ENCODE measurements at regions not wholly inside any gene's neighbourhood (a gene's known extent, or its start where the extent isn't known, plus 50 kb on each side); places are given as distances from the start of the nearest gene placed in this dataset.
A peak's percentile ranks its signal among the peaks of the same experiment; 100 is the strongest.

GRCh38 chr15:31433091-31433490, 106.5 kb downstream of the KLF13 start:
- TF ChIP-seq CTCF (IDR thresholded peaks at IDR 0.05; ENCODE audit: extremely low read depth, missing control alignments), result no peak
- DNase-seq (ENCODE audit: low spot score), result no peak

- no peak for TF ChIP-seq CTCF (IDR thresholded peaks at IDR 0.05; ENCODE audit: extremely low read depth, missing control alignments)
- no peak for DNase-seq (ENCODE audit: low spot score)
These were observed 106.9 kb downstream of the KLF13 start for GRCh38 chr15:31433574-31433973.

DNA sequence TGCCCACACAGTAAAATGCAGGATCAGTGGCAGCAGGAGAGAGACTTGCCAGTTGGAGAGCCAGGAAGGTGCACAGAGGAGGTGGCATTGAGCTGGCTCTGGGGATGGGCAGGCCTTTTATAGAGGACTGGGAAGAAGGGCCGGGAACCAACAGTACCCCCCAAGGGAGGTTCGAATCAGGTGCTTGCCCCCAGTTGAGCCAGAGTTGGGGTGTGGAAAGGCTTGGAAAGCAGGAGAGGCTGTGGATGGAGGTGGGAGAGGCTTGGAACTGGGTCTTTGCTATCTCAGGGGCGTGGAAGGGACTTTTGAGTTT, 107.6 kb downstream of the KLF13 start:
- no peak for DNase-seq (ENCODE audit: low spot score)
- TF ChIP-seq CTCF (IDR thresholded peaks at IDR 0.05; ENCODE audit: extremely low read depth, missing control alignments), result no peak

DNA sequence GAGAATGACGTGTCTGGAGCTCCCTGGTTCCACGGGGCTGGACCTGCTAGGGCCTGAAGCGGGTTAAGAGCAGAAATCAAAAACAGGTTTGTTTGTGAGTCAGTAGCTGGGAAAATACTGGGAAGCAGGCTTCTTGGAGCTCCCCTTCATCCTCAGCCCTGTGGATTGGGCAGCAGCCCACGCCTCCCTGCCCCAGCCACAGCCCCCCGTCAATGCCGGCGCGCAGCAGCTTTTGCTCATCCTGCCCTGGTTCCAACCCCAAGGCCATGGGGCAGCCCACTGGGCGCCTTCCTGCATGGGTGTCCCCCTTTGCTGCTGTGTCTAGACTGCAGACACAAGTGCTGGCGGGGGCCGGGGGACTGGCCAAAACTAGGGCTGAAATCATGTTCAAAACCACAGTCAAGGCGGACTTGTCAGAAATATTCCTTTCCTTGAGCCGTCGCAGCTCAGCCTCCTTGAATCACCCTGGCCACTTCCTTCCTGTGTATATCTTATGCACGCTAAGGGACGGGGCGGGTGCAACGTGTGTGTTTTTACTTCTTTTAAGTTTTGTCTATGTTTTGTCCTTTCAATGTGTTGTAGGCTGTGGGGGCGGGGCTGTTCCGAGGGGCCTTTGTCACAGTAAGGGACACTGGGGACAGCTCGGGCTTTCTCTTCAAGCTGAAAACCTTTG, 108.1 kb downstream of the KLF13 start:
- DNase-seq (ENCODE audit: low spot score), result peak; percentile 74
- TF ChIP-seq CTCF (IDR thresholded peaks at IDR 0.05; ENCODE audit: extremely low read depth, missing control alignments), result no peak

DNA sequence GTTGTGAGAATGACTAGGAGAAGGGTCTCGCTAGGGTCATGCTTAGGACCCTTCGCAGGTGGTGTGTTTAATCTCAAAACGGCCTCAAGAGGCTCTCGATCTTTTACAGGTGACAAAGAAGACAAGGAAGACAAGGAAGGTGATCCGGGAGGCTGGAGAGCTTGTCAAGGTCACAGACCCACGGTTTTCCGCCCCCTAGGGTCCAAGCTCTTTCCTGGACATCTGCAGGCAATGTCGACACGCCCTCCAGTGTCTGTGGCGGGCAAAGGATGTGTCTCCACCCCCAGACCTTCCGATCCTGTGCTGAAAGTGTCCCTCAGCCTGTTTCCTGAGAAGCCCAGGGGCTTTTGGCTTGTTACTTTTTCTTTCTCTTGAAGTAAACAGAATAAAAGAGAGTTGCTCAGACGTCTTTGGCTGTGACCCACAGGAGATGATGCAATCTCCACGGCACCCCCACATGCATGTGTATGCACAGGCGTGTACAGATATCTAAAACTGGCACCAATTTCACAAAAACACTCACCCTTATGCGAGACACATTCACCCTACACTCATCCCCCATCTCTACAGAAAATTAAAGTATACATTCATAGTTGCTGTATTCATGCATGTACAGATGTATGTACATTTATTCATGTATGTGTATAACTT, 108.8 kb downstream of the KLF13 start:
- peak; percentile 84 for DNase-seq (ENCODE audit: low spot score)
- peak; percentile 81 for TF ChIP-seq CTCF (IDR thresholded peaks at IDR 0.05; ENCODE audit: extremely low read depth, missing control alignments)

- TF ChIP-seq CTCF (IDR thresholded peaks at IDR 0.05; ENCODE audit: extremely low read depth, missing control alignments), result no peak
- no peak for DNase-seq (ENCODE audit: low spot score)
These were observed 109.4 kb downstream of the KLF13 start for GRCh38 chr15:31435912-31436628.

DNA sequence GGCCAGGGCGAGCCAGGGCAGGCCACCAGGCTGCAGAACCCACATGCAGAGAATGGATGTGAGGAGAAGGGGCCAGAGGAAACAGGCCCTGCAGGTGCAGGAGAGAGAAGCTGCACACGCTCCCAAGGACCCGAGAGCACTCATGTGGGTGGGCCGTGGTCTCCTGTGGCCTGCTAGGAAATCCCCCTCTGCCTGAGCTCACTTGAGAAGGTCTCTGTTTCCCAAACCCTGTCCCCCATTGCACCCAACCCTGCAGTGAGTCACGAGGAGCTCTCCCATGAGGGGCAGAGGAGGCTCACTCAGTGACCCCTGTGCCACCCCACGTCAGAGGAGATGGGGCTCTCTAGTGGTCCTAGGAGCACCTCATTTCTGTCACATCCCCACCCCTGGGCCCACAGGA, 111.1 kb downstream of the KLF13 start:
- TF ChIP-seq CTCF (IDR thresholded peaks at IDR 0.05; ENCODE audit: extremely low read depth, missing control alignments), result no peak
- DNase-seq (ENCODE audit: low spot score), result peak; percentile 76

Measured in GM20000 (cell line).